GM21447 (cell line): ENCODE measurements at regions not wholly inside any gene's neighbourhood (a gene's known extent, or its start where the extent isn't known, plus 50 kb on each side); places are given as distances from the start of the nearest gene placed in this dataset.
A peak's percentile ranks its signal among the peaks of the same experiment; 100 is the strongest.
"Not testable (repeated sequence)": the region's sequence is repeated elsewhere in the genome, so short reads cannot be mapped to it uniquely, and the experiment has no call there.

Experiments used
- ATAC-seq: cut with Tn5 transposase; IDR thresholded peaks from one replicate; pipeline ENCODE4 v1.9.1; 2021; ENCODE audit not compliant: unreplicated experiment

DNA sequence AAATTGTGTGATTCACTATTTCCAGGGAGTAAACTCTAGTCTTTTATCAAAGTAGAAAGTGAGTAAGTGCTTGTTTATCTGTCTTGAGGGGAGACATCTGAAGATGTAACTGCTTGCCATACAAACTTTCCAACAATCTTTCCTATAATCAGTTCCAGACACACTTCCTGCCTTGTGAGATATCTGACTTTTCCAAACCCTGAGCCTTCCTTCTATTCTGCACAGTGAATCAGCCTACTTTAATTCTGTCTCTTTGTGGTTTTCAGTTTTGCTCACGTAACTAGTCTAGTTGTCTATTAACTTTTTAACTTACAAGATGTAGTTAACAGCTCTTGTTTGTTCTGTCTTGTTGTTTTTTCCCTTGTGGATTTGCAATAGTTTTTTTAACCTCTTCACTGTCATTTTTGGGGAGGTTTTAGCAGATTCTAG, 947.8 kb downstream of the C4orf33 start:
- peak; percentile 91 for ATAC-seq

DNA sequence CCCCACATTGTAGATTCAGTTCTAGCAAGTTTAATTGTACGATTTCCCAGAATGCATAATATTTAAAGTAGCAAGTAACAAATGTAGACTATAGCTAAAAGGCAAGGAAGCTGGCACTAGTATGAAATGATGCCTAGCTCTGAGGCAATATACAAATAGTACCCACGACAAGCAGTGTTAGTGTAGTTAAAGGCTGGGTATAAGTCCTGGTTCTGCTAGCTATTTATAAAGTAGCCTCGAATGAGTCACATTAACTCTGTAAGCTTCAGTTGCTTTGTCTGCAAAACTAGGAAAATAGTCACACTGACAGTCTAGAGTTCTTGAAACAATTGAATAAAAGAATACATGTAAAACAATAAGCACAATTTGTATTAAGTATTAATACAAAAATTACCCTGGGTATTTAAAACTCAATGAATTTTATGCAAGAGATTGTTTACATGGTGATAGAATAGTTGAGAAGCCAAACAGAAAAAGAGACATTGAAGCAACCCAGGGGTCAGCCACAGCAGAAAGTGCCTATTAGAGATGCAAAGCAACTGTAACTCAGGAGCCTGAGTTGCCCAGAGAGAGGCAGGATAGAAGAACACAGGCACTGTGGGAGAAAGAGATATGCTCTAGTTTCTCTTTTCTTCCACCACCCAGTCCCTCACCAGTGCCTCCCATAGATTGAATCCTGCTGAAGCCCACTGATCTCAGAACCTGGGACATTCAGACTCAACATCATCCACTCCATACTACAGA, 949.0 kb downstream of the C4orf33 start:
- ATAC-seq, result no peak

DNA sequence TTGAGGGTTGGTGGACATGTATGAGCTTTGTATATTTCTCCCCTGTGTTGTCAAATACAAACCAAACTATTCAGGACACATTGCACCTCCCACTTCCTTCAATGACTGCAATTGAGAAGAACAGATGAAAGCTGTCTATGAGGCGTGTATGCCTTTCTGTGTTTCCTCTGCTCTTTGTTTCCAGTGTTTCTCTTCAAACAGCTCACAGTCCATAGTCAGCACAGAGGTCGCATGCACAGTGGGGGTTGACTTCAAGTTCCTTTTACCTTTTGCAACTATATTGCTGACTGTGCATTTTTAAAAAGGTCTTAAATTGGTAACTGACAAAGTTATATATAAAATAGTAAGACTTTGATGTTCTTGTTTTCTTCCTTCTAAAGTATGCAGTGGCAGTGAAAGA, 957.8 kb downstream of the C4orf33 start:
- no peak for ATAC-seq

DNA sequence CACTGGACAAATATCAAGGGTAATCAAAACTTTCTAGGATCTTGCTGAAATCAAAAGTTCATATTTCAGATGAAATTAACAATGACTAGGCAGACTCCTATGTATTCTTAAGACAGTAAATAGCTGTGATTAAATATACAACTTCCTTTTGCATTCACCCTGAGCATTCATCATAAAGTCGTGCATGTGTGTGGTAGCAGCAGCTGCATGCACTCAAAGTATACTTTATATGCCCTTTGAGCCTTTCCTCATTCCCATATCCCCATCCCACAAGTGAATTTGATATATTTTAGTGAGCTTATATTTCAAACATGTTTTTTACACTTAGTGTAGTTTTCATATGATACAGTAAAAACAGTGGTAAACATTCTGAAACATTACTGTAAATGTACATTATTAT, 959.0 kb downstream of the C4orf33 start:
- no peak for ATAC-seq

DNA sequence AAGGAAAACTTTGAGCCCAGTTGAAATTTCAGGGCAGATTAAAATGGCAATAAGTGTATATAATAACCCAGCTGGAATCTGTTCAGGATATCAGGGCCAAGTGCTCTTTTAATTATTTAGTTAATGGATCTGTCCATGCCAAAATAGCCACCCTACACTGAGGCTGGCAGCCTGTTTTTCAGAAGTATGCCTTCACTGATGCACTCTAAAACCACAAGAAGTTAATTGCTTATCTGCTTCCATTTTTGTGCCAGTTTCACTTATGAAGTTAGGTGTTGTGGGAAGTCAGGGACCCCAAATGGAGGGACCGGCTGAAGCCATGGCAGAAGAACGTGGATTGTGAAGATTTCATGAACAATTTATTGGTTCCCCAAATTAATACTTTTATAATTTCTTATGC, 960.3 kb downstream of the C4orf33 start:
- ATAC-seq, result no peak

DNA sequence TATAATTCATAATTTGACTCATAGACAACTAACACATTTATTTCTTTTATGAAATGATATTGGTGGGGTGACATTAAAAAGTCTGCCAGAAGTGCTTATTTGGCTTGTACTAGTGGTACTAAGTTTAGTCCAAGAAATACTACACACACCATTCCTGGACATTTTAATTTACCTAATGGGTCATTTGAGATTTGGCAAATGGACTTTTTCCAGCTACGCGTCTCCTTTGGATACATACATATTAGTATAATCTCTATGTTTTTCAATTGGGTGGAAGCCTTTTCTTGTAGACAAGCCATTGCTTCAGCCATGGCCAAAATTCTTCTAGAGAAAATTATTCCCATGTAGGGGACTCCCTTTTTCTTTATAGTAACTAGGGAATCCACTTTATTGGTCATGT, 968.5 kb downstream of the C4orf33 start:
- no peak for ATAC-seq

DNA sequence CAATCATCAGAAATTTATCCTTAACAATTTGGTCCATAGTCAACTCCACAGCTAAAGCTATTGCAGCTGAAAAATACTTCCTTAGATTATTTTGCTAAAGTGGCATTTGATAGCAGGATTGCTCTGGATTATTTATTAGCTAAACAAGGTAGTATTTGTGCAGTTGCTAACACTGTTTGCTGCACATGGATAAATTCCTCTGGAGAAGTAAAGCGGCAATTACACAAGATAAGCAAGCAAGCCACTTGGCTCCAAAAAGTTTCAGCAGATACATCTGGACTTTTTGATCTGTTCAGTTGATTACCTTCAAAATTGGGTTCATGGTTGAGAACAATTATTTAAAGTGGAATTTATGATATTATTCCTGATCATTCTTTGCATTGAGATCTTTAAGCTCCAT, 971.5 kb downstream of the C4orf33 start:
- no peak for ATAC-seq

DNA sequence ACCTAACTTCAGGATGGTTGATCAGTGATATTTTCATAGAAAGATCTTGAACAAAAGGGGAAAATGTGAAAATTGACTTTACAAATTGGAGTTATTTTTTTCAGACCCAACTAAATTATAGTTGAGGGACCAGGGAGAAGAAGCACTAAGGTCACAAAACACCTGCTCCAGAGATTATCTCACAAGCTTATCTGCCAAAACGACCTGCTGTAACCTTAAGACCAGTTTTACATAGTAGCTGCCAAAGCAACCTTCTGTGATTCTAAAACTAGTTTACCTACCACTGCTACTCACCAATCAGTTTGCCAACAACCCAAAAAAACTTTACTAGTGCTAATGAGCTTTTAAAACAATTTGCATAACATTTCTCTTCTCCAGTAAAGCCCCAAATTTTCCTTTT, 972.1 kb downstream of the C4orf33 start:
- no peak for ATAC-seq

DNA sequence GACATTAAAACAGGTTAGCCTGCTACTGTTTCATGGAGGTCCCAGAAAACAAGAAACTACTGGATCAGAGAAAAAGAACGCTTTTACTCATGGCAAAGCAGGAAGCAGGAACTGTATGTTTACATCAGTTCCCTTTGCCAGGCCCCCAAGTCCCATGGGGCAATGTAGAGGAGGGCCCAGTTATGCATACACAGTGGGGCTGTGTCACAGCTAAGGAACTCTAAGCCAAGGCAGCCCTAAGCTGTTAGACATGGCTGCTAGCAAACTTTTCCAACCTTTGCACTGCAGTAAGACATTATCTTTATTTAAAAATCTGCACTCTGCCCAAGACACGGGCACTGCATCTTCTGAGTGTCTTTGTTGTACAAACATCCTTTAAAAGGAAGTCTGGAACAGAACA, 975.8 kb downstream of the C4orf33 start:
- no peak for ATAC-seq

DNA sequence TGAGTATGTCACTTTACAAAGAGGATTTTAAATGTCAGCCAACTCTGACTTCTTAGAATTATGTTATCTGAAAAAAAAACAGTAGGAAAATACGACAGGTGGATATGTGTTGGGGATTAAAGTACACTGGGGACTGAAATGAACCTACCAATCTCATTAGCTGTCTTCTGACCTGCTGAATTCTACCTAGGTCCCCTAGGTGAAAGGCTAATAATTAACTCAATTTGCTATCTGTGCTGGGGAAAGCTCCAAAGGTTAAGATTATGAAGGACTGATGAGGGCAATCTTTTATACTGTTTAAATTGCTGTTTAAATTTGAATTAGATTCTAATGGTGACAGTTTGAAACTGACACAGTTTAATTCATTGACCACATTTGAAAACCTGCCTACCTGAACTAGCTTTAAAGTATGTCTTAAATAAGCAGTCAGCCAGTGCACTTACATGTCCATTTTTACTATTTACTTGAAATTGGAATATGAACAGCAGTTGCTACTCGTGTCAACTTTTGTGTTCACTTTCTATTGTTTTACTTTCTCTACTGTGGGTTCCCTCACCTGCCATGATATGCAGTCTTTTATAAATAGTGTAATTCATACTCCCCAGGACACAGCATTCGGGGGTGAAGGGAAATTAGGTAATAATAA, 977.3 kb downstream of the C4orf33 start:
- no peak for ATAC-seq

DNA sequence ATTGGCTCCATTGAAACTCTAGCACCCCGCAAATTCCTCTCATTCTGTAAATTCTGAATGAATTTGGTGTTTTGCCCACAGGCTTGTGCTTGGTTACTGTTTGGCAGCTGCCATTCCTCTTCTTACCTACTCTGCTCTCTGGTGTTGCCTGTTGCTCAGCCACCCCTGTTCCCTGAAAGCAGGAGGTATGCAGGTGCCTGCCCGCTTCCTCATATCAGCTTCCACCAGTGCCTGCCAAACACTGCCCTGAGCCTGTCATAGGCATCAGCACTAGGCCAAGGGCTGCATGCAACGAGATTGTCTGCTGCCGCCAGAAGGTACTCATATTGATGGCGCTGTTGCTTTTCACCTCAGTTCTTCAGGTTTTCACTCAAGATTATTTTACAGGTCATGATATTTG, 978.1 kb downstream of the C4orf33 start:
- no peak for ATAC-seq

DNA sequence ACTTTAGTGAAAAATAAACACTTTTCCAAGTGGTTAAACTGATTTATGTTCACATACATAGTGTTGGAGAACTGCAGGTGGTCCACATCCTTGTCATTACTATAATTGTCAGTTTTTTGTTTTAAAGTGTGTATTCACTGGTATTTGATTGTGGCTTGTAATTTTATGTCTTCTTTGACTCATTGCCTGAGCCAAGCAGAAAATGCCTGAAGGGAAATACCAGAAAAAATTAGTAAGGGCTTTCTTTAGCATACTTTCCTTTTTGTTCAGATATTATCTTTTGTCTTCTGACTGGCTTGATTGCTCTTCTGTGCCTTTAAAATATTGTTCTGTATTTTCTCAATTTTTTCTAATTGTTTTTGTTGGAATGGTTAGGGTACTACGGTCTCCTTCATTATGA, 981.3 kb downstream of the C4orf33 start:
- no peak for ATAC-seq

DNA sequence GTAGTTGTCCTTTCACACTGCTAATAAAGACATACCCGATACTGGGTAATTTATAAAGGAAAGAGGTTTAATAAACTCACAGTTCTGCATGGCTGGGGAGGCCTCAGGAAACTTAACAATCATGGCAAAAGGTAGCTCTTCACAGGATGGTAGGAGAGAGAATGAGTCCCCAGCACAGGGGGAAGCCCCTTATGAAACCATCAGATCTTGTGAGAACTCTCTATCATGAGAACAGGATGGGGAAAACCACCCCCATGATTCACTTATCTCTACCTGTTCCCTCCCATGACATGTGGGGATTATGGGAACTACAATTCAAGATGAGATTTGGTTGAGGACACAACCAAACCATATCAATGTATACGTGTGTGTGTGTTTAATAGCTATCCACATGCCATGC, 983.1 kb downstream of the C4orf33 start:
- not testable (repeated sequence) for ATAC-seq

DNA sequence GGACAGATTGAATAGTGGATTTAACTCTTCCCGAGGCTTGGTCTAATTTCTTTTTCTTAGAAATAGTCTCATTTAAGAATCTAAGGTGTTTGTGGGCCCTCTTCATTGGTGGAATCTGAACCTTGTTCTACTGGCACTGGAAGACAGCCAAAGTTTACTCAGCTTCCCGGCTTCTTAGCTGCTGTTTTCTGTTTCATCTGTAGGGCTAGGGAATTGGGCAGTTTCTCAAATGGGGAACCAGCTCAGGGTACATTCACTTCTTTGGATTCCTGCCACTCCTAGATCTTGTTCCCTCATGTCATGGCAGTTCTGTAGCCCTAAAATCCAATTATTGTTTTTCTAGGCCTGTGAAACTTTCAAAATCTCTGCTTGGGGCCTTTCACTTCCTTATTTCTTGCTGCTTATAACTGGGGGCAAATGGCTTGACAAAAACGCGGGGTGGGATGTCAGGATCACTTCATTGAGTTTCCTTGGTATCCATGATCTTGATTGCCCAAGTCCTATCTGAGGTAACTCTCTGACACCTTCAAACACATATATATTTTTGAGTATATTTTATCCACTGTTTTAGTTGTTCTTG, 985.0 kb downstream of the C4orf33 start:
- ATAC-seq, result no peak

DNA sequence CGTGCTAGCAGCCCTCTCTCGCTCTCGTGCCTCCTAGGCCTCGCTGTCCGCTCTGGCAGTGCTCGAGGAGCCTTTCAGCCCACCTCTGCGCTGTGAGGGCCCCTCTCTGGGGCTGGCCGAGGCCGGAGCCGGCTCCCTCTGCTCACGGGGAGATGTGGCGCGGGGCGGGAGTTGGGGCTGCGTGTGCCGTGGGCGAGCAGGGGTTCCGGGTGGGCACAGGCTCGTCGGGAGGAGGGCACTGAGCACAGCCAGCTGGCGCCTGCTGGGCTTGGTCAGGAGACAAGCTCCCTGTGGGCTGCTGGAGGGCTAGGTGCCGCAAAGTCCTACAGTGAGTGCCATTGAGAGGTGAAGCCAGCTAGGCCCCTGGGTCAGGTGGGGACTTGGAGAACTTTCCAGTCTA, 994.5 kb downstream of the C4orf33 start:
- no peak for ATAC-seq

DNA sequence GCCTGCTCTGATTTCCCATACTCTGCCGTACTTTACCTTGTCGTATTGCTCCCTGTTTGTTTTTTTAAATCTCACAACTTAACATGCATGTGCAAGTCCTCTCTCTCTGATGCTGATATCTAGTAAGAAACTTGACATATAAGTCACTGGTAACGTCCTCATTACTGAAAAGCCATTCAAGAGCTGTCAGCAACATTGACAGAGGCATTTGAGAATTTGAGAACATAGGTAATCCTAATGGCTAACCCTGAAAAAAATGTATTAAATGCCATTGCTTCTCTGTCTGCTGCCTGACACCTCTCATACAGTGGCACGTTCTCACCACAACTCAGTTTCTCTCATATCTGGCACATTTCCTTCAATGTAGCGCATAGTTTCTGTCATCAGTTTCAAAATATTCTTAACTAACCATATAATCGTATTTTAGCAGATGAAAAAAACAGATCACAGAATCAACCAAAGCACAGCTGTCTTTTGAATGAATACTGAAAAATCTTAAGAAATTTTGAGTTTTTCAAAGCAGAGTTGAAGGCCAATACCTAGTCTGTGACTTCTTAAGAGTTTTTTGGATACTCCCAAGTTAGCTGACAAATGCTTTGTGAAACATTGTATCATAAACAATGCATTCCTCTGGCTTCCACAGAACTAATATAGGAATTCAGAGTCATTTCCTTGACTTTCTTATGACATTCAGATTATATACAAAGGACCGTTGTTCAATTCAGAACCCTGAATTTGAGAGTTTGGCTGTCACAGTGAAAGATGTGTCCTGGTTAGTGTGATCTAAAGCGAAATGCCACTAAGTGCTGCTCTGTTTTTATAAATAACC, 996.4 kb downstream of the C4orf33 start:
- no peak for ATAC-seq

DNA sequence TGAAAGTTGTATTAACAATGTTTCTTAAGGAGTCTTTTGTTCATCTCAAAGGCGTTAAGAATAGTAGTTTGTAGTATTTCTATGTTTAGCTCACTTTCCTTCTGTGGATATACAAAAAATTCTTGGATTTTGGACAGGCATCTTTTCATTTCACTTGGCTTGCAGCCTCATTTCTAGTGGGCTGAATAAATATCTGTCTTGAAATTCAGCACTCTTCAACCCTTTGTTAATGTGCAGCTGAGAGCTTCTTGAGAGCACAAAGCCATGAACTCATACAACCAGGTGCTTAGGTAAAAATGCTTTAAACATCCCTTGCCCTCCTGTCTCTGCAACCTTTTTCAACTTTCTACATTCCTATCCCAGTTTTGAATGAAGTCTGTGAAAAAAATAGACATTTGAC, 1003.2 kb downstream of the C4orf33 start:
- no peak for ATAC-seq

DNA sequence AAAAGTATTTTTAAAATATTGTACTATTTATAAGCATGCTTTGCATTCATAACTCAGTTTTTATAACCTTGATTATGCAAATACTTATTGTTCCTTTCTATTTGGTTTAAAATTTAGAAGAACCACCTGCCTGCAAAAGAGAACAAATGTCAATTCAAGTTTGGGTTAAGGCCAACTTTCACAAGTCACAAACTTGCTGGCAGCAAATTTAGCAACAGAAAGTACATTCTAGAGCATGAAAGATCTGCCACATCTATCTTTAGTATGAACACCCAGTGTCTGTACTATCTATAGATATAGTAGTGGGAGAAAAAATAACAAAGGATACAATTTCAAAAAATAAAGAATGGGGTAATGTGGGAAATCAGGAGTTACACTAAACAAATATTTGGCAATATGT, 1014.2 kb downstream of the C4orf33 start:
- no peak for ATAC-seq

DNA sequence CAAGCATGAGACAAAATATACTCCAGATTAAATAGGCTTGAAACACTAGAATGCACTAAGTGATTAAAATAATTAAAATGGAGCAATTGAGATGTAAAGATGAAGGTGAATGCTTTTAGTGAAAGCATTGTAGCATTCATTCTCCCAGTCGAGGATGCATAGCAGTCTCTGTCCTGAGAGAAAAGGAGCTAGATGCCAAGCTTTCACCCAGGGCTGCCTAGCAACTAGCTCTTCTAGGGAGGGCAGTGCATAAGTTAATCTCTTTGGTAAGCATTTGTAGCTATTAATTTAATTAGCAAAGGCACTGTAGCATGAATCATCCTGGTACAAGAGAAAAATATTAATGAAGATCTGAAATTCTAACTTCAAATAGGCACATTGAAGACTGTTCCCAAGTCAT, 1014.8 kb downstream of the C4orf33 start:
- no peak for ATAC-seq

DNA sequence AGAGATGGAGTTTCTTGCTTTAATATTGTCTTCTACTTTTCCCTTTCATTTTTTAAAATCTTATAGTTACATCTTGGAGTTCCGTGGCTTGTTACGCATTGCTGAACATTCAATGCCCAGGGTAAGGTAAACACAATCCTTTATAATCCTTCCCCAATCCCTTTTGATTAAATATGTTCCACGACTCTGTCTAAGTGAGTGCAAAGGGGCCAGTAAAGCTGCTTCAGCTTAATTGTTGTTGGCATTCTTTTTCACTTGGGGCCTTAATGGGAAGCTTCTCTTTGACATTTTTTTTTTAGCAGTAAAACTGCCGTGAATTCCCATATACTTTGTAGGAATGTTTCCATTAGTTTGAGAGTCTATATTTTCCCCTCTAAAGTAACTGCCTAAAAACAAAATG, 1028.1 kb downstream of the C4orf33 start:
- no peak for ATAC-seq

DNA sequence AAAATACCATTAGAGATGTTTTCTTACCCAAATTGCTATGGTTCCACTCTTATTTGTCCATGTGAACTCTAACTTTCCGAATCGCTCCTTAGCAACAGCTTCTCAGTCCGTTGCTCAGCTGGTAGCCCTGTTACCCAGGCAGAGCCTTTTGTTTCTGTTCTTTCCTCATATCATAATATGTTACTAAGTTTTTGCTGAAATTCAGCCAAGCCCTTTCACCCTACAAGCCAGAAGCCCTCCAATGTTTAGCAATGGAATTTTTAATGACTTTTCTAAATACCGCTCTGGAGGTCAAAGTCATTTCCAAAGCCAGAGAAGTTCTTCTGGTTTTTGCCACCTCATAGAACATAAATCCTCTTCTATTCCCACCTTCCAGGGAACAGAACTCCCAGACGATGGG, 1029.5 kb downstream of the C4orf33 start:
- no peak for ATAC-seq

DNA sequence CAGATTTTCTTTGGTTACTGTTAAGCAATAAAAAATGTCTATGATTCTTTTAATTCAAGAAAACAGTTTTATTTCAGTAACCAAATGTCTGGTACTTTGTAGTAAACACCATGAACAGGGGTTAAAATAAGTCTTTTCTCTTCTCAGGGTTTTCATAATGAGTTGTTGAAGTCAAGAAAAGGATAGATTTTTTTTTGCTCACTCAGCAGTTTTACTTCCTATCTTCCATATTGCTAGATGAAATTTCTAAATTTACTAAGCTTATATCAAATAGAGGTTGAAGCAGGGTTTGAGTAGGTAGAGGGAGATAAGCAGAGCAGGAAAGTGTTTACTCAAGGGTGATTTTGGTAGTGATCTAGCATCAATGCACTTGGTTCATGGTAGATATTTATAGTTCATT, 1031.3 kb downstream of the C4orf33 start:
- ATAC-seq, result no peak
